Peyer's patch (tissue), 4 donors: ENCODE measurements at regions not wholly inside any gene's neighbourhood (a gene's known extent, or its start where the extent isn't known, plus 50 kb on each side); places are given as distances from the start of the nearest gene placed in this dataset.

Experiments used
- DNase-seq, 3 donors: peaks; one replicate each; pipeline ENCODE4 v3.0.0-alpha.2; 2017 to 2019
- H3K27ac ChIP-seq, 4 donors: fragments of 200-600 bp; sonication (generic); one replicate each; pipeline ENCODE4 v1.5.1; 2016 to 2019
- H3K27me3 ChIP-seq, 2 donors: fragments of 200-600 bp; sonication (generic); one replicate each; pipeline ENCODE4 v1.5.1; 2019
- H3K36me3 ChIP-seq, 3 donors: fragments of 200-600 bp; sonication (generic); one replicate each; pipeline ENCODE4 v1.5.1; 2016 to 2019
- H3K4me1 ChIP-seq, 4 donors: fragments of 200-600 bp; sonication (generic); one replicate each; pipeline ENCODE4 v1.5.1; 2016 to 2019
- H3K4me3 ChIP-seq, 4 donors: fragments of 200-600 bp; sonication (generic); 1 replicate in 3 of 4; 2 replicates in 1 of 4; pipeline ENCODE4 v1.5.1; 2016 to 2019; ENCODE audit warnings: mild to moderate bottlenecking in 1 of 4
- H3K9me3 ChIP-seq, 4 donors: fragments of 200-600 bp; sonication (generic); one replicate each; pipeline ENCODE4 v1.5.1; 2016 to 2019; ENCODE audit warnings: mild to moderate bottlenecking in 1 of 4
- CTCF ChIP-seq, 6 experiments: fragments of 450-650 bp in 4 of 6; fragments of 200-600 bp in 2 of 6; sonication (generic) in 1 of 6; IDR thresholded peaks; one replicate each; pipeline ENCODE4 v1.5.1; 2017 to 2019; ENCODE audit warnings: antibody characterized with exemption in 6 of 6, mild to moderate bottlenecking in 3 of 6, moderate library complexity in 1 of 6
- POLR2A ChIP-seq, 2 donors: fragments of 450-650 bp; IDR thresholded peaks; one replicate each; pipeline ENCODE4 v1.5.1; 2017; ENCODE audit warnings: antibody characterized with exemption in 2 of 2, mild to moderate bottlenecking in 2 of 2, moderate library complexity in 2 of 2

GRCh38 chr13:30105381-30105780 lies 202.0 kb downstream of the KATNAL1 start:
- peaks cover 0 to 10% (median 0%) of the 10 kb centered on the region in 4 donors for H3K4me1 ChIP-seq
- no peak for DNase-seq
- H3K27me3 ChIP-seq: no peaks in the 10 kb centered on the region
- no peaks in the 10 kb centered on the region for H3K9me3 ChIP-seq
- H3K36me3 ChIP-seq: no peaks in the 10 kb centered on the region
- TF ChIP-seq POLR2A (IDR thresholded peaks at IDR 0.05) (no peak), CTCF (IDR thresholded peaks at IDR 0.05) (no peak)
- no peak overlapping the region for H3K27ac ChIP-seq
- no peak overlapping the region for H3K4me3 ChIP-seq

- no peak overlapping the region for H3K27ac ChIP-seq
- H3K4me1 ChIP-seq: peaks cover 0 to 6% (median 0%) of the 10 kb centered on the region in 4 donors
- no peak overlapping the region for H3K4me3 ChIP-seq
- no peak for TF ChIP-seq CTCF (IDR thresholded peaks at IDR 0.05)
- no peak for TF ChIP-seq POLR2A (IDR thresholded peaks at IDR 0.05)
- no peaks in the 10 kb centered on the region for H3K9me3 ChIP-seq
- no peaks in the 10 kb centered on the region for H3K36me3 ChIP-seq
- no peak for DNase-seq
- H3K27me3 ChIP-seq: no peaks in the 10 kb centered on the region
These were observed 204.1 kb downstream of the KATNAL1 start for GRCh38 chr13:30103161-30103840.

GRCh38 chr13:30100226-30100625 lies 207.1 kb downstream of the KATNAL1 start:
- H3K9me3 ChIP-seq: no peaks in the 10 kb centered on the region
- H3K27ac ChIP-seq: no peak overlapping the region
- no peak overlapping the region for H3K4me3 ChIP-seq
- H3K36me3 ChIP-seq: no peaks in the 10 kb centered on the region
- no peaks in the 10 kb centered on the region for H3K27me3 ChIP-seq
- no peak for TF ChIP-seq POLR2A (IDR thresholded peaks at IDR 0.05)
- TF ChIP-seq CTCF (IDR thresholded peaks at IDR 0.05): no peak
- no peak for DNase-seq
- H3K4me1 ChIP-seq: no peaks in the 10 kb centered on the region

- TF ChIP-seq POLR2A (IDR thresholded peaks at IDR 0.05) (no peak), CTCF (IDR thresholded peaks at IDR 0.05) (no peak)
- H3K27ac ChIP-seq: no peak overlapping the region
- H3K36me3 ChIP-seq: no peaks in the 10 kb centered on the region
- no peak overlapping the region for H3K4me3 ChIP-seq
- no peaks in the 10 kb centered on the region for H3K4me1 ChIP-seq
- no peak for DNase-seq
- H3K27me3 ChIP-seq: no peaks in the 10 kb centered on the region
- H3K9me3 ChIP-seq: no peaks in the 10 kb centered on the region
These were observed 209.7 kb downstream of the KATNAL1 start for GRCh38 chr13:30097701-30098100.

- TF ChIP-seq CTCF (IDR thresholded peaks at IDR 0.05) (no peak), POLR2A (IDR thresholded peaks at IDR 0.05) (no peak)
- Histone ChIP-seq H3K4me1 (no peaks in the 10 kb centered on the region), H3K27ac (no peak overlapping the region), H3K4me3 (no peak overlapping the region), H3K36me3 (no peaks in the 10 kb centered on the region), H3K9me3 (no peaks in the 10 kb centered on the region), H3K27me3 (no peaks in the 10 kb centered on the region)
- no peak for DNase-seq
These were observed 210.3 kb downstream of the KATNAL1 start for GRCh38 chr13:30097089-30097488.

- no peak for DNase-seq
- H3K27ac ChIP-seq: no peak overlapping the region
- no peaks in the 10 kb centered on the region for H3K9me3 ChIP-seq
- TF ChIP-seq POLR2A (IDR thresholded peaks at IDR 0.05) (no peak), CTCF (IDR thresholded peaks at IDR 0.05) (no peak)
- no peaks in the 10 kb centered on the region for H3K4me1 ChIP-seq
- no peak overlapping the region for H3K4me3 ChIP-seq
- H3K27me3 ChIP-seq: no peaks in the 10 kb centered on the region
- H3K36me3 ChIP-seq: no peaks in the 10 kb centered on the region
These were observed 213.3 kb downstream of the KATNAL1 start for GRCh38 chr13:30094015-30094414.
